HG03097 (cell line): ENCODE measurements at regions not wholly inside any gene's neighbourhood (a gene's known extent, or its start where the extent isn't known, plus 50 kb on each side); places are given as distances from the start of the nearest gene placed in this dataset.

Experiments used
- ATAC-seq: cut with Tn5 transposase; IDR thresholded peaks from one replicate; pipeline ENCODE4 v1.9.1; 2021; ENCODE audit not compliant: unreplicated experiment, low FRiP score

DNA sequence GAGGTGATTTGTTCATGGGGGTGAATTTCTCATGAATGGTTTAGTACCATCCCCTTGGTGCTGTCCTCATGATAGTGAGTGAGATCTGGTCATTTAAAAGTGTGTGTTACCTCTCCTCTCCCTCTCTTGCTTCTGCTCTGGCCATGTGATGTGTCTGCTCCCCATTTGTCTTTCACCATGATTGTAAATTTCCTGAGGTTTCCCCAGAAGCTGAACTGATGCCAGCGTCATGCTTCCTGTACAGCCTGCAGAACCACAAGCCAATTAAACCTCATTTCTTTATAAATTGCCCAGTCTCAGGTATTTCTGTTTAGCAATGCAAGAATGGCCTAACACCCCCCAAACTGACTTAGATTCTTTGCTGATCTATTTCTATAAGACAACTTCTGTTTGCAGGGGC is 249.4 kb upstream of the B3GALT2 start:
- no peak for ATAC-seq

DNA sequence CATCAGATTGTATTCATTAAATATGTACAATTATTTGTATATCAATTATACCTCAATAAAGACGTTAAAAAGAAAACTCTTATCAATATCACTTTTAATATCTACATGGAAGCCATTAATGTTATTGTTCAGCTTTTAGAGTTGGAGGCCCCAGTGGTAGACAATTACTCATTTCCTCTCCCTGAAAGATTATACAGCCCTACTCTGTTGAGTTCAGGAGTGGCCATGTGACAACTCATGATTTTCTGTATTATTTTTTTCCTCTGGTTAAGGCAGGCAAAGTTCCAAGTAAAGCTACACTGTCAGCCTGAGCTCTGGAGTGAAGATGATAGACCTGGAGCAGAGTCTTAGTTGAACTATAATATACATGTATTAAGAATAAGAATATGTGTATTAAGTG is 247.9 kb upstream of the B3GALT2 start:
- no peak for ATAC-seq

DNA sequence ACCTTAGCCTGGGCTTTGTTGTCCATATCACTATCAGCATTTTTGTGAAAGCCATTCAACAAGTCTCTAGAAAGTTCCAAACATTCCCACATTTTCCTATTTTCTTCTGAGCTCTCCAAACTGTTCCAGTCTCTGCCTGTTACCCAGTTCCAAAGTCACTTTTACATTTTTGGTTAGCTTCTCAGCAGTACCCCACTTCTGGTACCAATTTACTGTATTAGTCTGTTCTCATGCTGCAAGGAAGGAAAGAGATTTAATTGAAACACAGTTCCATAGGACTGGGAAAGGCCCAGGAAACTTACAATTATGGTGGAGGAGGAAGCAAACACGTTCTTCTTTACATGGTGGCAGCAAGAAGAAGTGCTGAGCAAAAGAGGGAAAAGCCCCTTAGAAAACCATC is 247.2 kb upstream of the B3GALT2 start:
- no peak for ATAC-seq

DNA sequence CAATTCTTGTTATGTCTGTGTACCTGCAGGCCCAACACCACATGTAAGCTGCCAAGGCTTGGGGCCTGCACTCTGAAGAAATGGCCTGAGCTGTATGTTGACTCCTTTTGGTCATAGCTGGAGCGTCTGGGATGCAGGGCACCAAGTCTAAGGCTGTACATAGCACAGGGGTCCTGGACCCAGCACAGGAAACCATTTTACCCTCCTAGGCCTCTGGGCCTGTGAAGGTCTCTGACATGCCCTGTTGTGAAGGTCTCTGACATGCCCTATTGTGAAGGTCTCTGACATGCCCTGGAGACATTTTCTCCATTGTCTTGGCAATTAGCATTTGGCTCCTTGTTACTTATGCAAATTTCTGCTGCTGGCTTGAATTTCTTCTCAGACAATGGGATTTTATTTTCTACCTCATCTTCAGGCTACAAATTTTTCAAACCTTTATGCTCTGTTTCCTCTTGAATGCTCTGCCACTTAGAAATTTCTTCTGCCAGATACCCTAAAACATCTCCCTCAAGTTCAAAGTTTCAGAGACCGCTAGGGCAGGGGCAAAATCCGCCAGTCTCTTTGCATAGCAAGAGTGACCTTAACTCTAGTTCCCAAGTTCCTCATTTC is 246.7 kb upstream of the B3GALT2 start:
- no peak for ATAC-seq

DNA sequence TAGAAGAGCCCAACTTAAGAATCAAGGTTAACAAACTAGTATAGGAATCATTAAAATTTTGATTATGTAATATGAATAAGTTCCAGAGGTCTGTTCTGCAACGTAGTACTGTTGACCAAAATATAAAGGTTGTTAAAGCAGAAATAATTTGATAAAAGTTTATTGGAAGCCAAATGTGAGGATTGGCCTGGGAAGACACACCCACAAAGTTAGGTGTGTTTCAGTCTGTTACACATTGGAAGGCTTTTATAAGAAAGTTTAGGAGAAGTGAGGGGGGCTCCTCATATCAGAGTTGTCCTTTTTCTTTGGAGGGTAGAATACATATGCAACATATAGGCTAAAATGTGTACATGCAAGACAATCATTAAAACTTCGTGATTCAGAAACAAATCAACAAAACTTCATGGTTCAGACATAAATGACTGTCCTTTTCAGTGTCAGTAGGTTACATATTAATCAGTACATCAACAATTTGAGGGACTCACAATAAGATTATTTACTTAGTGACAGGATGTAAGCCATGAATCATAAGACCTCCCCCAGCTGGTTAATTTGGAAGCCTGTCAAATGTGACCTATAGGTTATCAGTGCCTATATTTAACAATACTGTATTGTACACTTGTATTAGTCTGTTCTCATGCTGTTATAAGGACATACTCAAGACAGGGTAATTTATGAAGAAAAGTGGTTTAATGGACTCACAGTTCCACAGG is 245.0 kb upstream of the B3GALT2 start:
- no peak for ATAC-seq

DNA sequence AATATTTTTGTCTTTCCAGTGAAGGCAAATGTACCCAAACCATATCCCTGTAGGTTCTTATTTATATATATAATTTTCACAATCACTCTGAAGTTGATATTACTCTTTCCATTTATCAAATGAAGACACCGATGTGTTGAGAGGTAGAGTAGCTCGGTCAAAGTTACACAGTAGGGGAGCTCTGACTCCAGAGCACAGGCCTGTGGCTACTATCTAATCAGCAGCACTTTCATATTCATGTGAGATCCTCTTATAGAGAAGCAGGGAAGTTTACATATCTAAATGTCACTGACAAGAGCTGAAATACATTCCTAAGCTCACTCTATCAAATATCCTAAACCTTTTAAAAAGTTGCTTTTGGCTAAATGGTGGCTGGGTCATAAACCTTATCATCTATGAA is 241.1 kb upstream of the B3GALT2 start:
- no peak for ATAC-seq

DNA sequence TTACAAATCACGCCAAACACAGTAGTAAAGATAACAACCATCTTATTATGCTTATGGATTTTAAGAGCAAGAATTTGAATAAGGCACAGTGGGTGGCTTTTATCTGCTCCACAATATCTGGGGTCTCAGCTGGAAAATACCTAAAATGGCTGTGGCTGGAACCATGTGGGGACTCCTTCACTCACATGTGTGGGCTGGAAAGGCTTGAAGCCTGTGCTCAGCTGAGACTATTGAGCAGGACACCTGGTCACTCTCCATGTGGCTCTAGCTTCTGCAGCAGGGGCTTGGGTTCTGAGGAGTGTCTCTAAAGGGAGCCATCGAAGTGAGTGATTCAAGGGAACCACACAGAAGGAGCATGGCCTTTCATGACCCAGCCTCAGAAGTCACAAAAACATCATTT is 239.6 kb upstream of the B3GALT2 start:
- ATAC-seq: no peak

DNA sequence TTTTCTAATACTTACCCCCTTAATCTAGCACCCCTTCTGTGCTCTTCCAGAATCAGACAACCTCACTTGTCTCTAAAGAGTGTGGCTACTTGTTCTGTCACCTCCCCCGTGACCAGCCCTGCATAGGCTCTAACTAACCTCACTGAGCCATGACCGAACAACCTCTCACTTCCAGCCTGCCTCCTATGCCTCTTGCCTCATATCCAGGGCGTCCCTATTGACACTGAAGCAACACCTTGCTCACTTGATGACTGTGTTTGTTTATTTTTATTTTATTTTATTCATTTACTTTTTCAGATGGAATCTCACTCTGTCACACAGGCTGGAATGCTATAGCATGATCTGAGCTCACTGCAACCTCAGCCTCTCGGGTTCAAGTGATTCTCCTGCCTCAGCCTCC is 235.1 kb upstream of the B3GALT2 start:
- ATAC-seq: no peak

DNA sequence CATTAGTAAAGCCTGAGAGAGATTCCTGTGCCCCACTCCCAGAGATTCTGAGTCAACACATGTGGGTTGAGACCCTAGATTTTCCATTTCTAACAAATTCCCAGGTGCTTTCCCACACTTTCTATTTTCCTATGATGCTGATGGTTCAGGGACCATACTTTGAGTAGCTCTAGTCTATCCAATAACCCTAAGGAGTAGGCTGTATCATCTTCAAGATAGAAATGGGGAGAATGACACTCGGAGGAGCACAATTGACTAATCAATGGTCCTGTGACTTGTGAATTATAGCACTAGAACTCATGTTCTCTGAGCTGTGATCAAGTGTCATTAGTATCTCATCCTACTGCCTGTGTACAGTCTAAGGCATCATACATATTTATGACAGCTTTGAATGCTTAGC is 232.9 kb upstream of the B3GALT2 start:
- ATAC-seq: no peak

DNA sequence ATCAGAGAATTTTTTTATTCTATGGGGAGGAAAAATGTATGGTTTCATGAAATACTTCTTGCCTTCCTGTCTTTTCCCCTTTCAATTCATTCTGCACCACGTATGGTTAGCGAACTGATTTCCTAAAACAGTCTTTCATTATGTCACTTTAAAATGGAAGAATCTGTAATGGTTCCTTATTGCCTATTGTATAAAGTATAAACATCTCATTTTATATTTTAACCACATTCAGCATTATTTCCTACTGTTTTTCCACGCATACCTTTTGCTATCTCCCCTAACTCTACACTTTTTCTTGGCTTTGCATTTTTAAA is 232.3 kb upstream of the B3GALT2 start:
- ATAC-seq: no peak

DNA sequence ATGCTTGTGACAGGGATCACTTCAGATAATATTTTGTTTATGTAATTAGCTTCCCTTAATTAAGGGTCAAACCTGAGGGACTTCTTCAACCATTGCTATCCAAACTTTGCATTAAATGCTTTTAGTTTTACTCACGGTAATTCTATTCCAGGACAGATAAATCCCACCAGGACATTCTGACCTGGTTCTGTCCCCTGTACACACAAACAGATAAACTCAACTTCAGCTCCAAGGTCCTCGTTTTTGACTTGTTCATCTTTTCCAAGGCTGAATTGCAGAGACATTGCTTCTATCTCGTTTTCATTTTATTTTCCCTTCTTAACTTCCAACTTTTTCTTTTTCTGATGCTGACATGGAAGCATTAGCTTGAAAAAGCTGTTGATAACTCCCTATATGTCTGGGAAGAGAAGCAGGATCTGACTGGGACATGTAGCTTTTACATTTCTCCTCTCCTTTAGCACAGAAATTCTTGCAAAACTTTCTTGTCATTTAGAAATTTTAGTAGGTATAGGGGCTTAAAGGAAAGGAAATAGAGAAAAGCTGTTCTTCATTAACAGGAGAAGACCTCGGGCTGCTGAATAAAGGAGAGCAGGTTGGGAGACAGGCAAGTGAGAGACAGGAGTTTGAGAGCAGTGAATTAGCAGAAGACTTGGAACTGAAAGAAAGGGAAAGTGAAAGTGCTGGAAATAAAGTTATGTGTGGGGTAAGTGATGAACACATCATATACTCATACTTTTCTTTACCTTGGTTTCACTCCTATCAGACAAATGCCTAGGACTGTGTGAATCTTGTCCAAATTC is 231.7 kb upstream of the B3GALT2 start:
- peak; percentile 82 for ATAC-seq

DNA sequence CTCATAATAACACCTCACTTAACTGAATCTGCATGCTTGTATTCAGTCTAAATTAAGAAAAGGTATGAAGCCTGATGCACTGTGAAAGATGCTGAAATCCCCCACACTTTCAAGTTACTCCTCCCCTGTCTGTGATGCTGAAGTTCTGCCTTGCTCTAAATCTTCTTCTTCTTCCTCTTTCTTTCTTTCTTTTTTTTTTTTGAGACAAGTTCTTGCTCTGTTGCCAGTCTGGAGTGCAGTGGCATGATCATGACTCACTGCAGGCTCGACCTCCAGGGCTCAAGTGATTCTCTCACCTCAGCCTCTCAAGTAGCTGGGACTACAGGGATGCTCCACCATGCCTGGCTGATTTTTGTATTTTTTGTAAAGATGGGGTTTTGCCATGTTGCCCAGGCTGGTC is 231.0 kb upstream of the B3GALT2 start:
- no peak for ATAC-seq

DNA sequence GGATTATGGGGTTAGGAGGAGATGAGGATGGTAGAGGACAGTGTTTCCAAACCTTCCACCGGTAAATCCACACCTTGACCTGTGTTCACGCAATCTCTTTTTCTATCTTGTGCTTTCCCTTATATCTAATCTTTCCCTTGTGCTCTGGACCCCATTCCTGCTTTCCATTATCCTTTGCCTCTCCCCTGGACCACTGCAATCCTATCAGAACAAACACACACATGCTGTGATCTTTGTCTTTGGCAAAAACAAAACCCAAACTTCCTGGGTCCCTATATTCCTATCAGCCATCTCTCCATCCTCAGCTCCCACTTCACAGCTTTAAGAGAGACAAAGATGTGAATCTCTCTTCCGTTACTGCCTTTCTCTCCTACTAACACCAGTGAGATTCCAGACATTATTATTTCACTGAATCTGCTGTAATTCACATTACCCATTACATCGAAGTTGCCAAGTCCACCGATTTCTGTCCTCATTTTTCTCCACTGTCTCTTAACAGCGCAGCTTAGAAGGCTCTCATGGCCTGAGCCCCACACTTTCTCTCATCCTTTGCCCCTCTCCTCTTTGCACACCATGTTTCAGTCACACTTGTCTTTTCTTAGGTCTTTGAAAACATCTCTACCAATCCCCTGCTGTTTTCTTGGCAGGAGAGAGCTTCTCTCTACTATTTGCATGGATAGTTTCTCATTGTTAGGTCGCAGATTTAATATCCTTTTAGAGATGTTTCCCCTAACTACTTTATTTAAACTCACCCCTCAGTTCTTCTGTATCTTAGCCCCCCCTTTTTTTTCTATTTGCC is 230.0 kb upstream of the B3GALT2 start:
- no peak for ATAC-seq

DNA sequence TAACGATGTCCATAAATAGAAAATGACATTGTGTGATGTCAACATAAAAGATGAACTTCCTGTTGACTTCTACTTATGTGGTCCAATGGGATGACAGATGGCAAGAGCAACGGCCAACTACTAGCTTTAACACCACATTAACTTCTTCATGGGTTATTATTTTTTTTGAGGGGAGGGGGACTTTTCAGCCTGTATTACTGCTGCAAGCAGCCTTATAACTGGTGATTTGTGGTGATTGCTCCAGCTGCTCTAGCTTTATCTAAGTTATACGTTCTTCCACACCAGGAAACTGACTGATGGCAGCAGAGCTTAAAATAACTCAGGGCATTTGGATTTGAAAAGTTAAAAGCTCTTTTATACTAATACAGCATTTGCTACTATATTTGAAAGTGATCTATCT is 228.8 kb upstream of the B3GALT2 start:
- ATAC-seq: no peak

DNA sequence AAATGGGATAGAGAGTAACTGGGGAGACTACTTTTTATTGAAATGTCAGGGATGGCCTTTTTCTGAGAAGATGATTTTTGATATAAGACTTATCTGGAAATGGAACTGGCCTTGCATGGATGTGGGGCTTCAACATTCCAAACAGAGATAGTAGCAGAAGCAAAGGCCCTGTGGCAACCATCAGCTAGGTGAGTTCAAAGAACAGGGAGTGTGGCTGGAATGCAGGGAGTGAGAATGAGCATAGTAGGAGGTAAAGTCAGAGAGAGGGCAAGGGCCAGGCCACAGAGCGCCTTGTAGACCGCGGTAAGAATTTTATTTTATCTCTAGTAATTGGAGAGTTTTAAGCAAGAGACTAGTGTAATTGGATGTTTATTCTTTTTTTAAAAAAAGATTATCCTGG is 227.0 kb upstream of the B3GALT2 start:
- ATAC-seq: no peak

DNA sequence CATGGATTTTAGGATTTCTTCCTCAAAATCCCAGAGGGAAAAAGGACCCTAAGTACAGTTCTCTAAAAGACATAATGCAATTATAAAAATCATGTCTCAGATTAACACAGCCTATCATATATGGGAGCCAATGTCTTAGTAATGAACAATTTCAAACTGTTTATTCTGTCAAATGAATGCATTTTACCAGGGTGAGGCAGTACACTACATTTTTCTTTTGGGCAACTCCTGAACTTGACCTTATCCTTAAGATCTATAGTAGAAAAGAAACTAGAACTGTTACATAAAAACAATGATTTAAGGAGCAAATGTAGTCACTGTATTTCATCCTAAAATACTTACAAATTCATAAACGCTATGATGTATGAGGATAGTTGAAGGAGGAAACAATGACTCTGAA is 226.3 kb upstream of the B3GALT2 start:
- ATAC-seq: no peak

DNA sequence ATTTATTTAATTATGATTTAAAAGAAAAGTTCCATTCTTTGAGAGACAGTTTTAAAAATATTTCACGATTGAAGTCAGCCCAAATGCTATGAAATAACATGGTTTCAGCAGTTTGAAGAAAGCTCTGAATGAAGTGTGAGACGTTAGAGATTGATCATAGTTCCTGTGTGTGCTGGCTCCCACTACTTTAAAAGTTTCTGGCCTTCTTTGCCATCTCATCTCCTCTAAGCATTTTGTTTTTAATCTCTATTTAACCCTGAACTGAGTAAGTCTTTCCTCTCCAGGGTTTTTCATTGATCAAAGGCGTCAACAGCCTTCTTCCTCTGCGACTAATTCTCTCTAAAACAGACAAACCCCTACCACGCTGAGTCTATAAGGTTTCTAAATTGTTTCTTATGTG is 225.3 kb upstream of the B3GALT2 start:
- no peak for ATAC-seq

DNA sequence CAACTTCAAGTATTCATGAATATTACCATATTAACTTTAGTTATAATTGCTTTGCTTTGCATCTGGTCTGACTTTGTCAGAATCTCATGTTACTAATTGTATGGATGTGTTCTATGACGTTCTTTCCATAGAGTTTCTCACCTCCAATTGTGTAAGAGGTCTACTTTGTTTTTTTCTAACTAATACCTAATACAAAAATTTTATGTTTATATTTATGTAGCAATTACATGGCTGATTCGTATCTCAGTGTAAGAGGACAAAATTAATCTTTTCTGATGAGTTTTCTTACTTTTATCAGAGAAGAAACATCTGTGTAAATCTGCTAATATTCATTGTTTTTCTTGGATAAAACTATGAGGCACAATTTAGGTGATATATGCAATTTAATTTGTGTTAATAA is 224.8 kb upstream of the B3GALT2 start:
- no peak for ATAC-seq

DNA sequence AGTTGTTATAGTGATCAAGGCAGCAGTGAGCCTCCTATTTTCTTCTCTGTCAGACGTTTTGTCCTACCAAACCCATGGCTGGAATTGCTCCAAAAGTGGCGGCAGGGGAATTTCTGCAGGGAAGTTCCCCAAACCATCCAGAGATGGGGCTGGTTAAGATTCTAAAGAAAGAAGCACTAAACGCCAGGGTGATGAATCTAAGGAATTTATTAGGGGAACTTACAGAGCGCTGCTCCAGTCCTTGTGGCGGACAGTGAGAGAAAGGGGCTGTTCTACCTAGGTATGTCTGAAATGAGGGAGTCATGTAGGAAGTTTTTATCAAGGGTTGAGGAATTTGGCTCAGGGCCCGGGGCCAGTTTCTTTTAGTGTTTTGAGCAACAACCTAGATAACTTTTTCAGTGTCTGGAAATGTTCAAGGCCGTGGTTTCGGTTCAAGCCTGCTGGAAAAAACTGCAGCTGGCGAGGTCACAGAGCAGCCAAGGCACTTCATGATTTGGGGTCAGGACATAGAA is 222.4 kb upstream of the B3GALT2 start:
- ATAC-seq: no peak

DNA sequence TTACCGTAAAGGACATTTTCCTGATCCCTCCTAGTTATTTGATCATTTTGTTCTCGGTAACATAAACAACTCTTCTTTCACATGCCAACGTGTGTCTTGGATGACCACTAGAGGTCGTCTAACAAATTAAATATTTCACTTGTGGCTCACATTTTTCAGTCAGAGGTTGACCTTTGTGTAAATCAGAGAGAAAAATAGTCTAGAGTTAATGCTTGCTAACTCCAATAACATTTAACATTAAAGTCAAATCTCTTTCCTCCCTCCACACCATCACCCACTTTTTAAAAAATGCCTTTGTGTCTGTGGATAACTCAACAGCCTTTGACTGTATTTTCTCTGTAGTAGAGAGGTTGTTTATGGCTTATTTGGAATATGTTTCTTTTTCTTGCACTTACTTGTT is 220.5 kb upstream of the B3GALT2 start:
- no peak for ATAC-seq

DNA sequence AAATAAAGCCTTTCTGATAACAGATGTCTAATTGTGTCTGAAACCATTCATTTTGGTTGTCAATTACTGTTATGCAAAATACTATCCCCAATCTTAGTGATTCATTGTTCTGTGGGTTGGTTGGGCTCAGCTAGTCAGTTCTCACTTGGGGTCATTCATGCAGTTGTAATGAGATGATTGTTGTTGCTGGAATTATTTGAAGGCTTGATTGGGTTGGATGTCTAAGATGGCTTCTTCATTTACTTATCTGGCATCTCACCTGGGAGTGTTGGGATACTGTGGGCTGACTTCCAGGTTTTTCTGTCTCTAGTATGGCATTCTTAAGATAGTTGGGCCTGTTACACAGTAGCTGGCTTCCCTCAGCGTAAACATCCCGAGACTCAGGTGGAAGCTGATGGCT is 217.8 kb upstream of the B3GALT2 start:
- no peak for ATAC-seq
